Liver (tissue), 3 donors: ENCODE measurements at regions not wholly inside any gene's neighbourhood (a gene's known extent, or its start where the extent isn't known, plus 50 kb on each side); places are given as distances from the start of the nearest gene placed in this dataset.

ENCODE experiments used
- RAD21 ChIP-seq, 2 donors: IDR thresholded peaks; 2 replicates each; pipeline ENCODE4 v1.6.1; 2016; ENCODE audit warnings: antibody characterized with exemption in 2 of 2, mild to moderate bottlenecking in 2 of 2
- REST ChIP-seq: IDR thresholded peaks from 2 replicates; pipeline ENCODE4 v1.6.1; 2016; ENCODE audit warnings: antibody characterized with exemption, mild to moderate bottlenecking
- SP1 ChIP-seq: IDR thresholded peaks from 2 replicates; pipeline ENCODE4 v1.6.1; 2018; ENCODE audit warnings: antibody characterized with exemption, mild to moderate bottlenecking
- TAF1 ChIP-seq: conservative IDR thresholded peaks from 2 replicates; pipeline ENCODE4 v1.6.1; 2016; ENCODE audit warnings: antibody characterized with exemption, mild to moderate bottlenecking
- TF ChIP-seq, protein P1 (sequence below): fragments of 150-350 bp; IDR thresholded peaks from 2 replicates; pipeline ENCODE4 v1.5.1; 2017; ENCODE audit warnings: improper control_type of control experiment, low read depth, low read length; ENCODE audit not compliant: missing input control
- TF ChIP-seq, protein P2 (sequence below): IDR thresholded peaks from 2 replicates; pipeline ENCODE4 v1.6.1; 2016; ENCODE audit warnings: antibody characterized with exemption
- donor health status: healthy.
- donor health status: healthy.

GRCh38 chr2:59892398-59892797 lies 661.1 kb downstream of the BCL11A start:
- TF ChIP-seq TAF1 (no peak), SP1 (no peak), RAD21 (IDR thresholded peaks at IDR 0.05) (no peak), REST (no peak)
- TF ChIP-seq, protein P1, sequence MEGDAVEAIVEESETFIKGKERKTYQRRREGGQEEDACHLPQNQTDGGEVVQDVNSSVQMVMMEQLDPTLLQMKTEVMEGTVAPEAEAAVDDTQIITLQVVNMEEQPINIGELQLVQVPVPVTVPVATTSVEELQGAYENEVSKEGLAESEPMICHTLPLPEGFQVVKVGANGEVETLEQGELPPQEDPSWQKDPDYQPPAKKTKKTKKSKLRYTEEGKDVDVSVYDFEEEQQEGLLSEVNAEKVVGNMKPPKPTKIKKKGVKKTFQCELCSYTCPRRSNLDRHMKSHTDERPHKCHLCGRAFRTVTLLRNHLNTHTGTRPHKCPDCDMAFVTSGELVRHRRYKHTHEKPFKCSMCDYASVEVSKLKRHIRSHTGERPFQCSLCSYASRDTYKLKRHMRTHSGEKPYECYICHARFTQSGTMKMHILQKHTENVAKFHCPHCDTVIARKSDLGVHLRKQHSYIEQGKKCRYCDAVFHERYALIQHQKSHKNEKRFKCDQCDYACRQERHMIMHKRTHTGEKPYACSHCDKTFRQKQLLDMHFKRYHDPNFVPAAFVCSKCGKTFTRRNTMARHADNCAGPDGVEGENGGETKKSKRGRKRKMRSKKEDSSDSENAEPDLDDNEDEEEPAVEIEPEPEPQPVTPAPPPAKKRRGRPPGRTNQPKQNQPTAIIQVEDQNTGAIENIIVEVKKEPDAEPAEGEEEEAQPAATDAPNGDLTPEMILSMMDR, result no peak
- TF ChIP-seq, protein P2, sequence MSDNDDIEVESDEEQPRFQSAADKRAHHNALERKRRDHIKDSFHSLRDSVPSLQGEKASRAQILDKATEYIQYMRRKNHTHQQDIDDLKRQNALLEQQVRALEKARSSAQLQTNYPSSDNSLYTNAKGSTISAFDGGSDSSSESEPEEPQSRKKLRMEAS, result no peak
